HG03378 (cell line): ENCODE measurements at regions not wholly inside any gene's neighbourhood (a gene's known extent, or its start where the extent isn't known, plus 50 kb on each side); places are given as distances from the start of the nearest gene placed in this dataset.
A peak's percentile ranks its signal among the peaks of the same experiment; 100 is the strongest.

Experiments used
- ATAC-seq: cut with Tn5 transposase; IDR thresholded peaks from one replicate; pipeline ENCODE4 v1.9.1; 2021; ENCODE audit warnings: mild to moderate bottlenecking, moderate library complexity; ENCODE audit not compliant: unreplicated experiment

- no peak for ATAC-seq
Observed at GRCh38 chr3:81291586-81291985, 469.9 kb downstream of the GBE1 start.

DNA sequence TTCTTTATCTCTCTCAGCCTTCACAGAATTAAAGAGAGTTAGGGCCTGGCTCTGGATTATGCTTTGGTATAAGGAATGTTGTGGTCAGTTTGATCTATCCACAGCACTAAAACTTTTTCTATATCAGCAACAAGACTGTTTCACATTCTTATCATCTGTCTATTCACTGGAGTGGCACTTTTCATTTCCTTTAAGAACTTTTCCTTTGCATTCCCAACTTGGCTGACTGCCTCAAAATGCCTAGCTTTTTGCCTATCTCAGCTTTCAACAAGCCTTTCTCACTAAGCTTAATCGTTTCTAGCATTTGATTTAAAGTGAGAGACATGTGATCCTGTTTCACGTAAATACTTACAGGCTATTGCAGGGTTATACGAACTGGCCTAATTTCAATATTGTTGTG, 471.8 kb downstream of the GBE1 start:
- ATAC-seq: no peak

- no peak for ATAC-seq
Observed at GRCh38 chr3:81279481-81280379, 481.7 kb downstream of the GBE1 start.

- ATAC-seq: no peak
Observed at GRCh38 chr3:81277853-81278252, 483.6 kb downstream of the GBE1 start.

GRCh38 chr3:81274671-81275070, 486.8 kb downstream of the GBE1 start:
- no peak for ATAC-seq

- peak; percentile 99 for ATAC-seq
Observed at GRCh38 chr3:81270603-81271379, 490.7 kb downstream of the GBE1 start.

- ATAC-seq: no peak
Observed at GRCh38 chr3:81268526-81268925, 492.9 kb downstream of the GBE1 start.

GRCh38 chr3:81261996-81262395, 499.4 kb downstream of the GBE1 start:
- ATAC-seq: no peak

GRCh38 chr3:81255463-81255862, 506.0 kb downstream of the GBE1 start:
- no peak for ATAC-seq

- ATAC-seq: no peak
Observed at GRCh38 chr3:81251096-81251495, 510.3 kb downstream of the GBE1 start.

GRCh38 chr3:81249540-81250029, 511.9 kb downstream of the GBE1 start:
- peak; percentile 90 for ATAC-seq

GRCh38 chr3:81245501-81245900, 515.9 kb downstream of the GBE1 start:
- no peak for ATAC-seq

DNA sequence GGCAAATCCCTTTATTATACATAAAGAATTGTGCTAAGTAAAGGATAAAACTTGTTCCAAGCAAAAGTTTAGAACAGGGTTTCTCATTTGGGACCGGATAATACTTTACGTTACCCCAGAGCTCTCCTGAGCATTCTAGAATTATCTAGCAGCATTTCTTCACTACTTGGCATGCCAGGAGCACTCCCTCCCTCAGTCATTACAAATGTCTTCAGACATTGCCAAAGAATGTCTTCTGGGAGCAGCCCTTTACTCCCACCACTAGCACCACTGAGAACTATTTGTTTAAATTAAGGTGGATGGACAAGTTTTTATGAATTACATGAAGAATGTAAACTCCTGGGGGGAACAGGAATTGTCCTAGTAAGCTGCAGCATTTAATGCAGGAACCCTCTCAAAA, 516.4 kb downstream of the GBE1 start:
- no peak for ATAC-seq

DNA sequence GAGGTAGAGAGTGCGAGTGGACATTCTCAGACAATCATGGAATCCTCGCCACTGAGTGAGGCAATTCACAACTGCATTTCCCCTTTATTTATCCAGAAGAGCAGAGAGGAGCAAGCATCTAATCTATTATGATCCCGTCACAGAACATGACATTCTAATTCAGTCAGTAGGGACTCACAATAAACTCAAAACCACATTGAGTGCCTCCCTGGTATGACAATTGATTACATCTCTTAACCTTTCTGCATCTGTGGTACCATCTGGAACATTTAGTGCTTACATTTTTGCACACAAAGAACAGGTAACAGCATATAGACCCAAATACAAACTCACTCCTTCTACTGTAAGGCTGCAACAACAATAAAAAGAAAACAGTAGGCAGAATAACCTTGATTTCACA, 517.2 kb downstream of the GBE1 start:
- no peak for ATAC-seq

GRCh38 chr3:81242871-81243270, 518.6 kb downstream of the GBE1 start:
- peak; percentile 64 for ATAC-seq

- ATAC-seq: no peak
Observed at GRCh38 chr3:81237181-81237580, 524.3 kb downstream of the GBE1 start.

GRCh38 chr3:81218023-81218422, 543.4 kb downstream of the GBE1 start:
- peak; percentile 51 for ATAC-seq

DNA sequence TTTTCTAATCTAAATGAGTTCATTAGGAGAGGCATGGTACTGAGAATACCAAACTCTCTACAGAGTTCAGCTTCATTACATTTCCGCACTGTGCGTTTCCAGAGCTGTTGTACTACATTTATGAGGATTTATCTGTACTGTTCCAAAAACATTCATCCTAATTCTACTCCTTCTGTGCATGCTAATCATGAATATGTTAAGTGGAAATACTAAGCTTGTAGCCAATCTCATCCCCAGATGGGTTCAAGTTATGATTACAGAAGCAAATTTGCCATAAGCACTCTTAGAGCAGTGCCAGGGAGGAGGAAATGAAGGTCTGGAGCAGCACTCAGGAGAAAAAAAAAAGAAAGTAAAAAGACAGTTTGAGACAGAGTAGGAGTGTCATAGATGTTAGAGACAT, 544.3 kb downstream of the GBE1 start:
- no peak for ATAC-seq

GRCh38 chr3:81216192-81216591, 545.3 kb downstream of the GBE1 start:
- no peak for ATAC-seq

DNA sequence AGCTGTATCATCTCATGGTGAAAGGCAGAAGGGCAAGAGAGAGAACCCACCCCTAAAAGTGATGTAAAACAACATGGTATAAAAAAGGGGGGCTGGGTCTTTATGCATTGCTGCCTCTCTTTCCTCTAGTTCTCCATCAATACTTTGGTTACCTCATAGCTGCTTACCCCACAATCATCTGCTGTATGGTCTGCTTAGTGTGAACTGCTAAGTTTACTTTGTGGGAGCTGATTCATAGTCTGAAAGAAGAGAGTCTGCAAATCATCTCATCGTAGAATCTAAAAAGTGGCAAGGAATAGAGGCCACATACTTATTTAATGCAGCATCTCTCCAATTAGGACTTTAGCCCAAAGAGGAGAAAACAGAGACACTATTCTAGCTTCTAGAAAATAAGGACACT, 546.8 kb downstream of the GBE1 start:
- no peak for ATAC-seq

GRCh38 chr3:81199587-81199986, 561.9 kb downstream of the GBE1 start:
- no peak for ATAC-seq

GRCh38 chr3:81198756-81199155, 562.7 kb downstream of the GBE1 start:
- ATAC-seq: no peak
